Pancreas (tissue), 10 donors: ENCODE measurements at regions not wholly inside any gene's neighbourhood (a gene's known extent, or its start where the extent isn't known, plus 50 kb on each side); places are given as distances from the start of the nearest gene placed in this dataset.

Experiments used
- ATAC-seq, 4 donors: fragments of 200-7000 bp; cut with Tn5 transposase; one replicate each; pipeline versions ENCODE4 v1.8.0 to v1.9.1; 2020; ENCODE audit warnings: mild to moderate bottlenecking in 4 of 4, moderate library complexity in 4 of 4
- DNase-seq, 6 donors: peaks; one replicate each; pipeline ENCODE4 v3.0.0-alpha.2; 2020
- FAIRE-seq: peaks from 2 replicates; lab custom pipeline; 2012; peaks lifted over from hg19 to GRCh38; lab: Jason Lieb, UNC
- H3K27ac ChIP-seq, 4 donors: fragments of 200-600 bp; sonication (generic); 1 replicate in 3 of 4; 2 replicates in 1 of 4; pipeline versions ENCODE4 v1.5.0 to v1.8.0; 2020
- H3K27me3 ChIP-seq, 4 donors: fragments of 200-600 bp; one replicate each; pipeline ENCODE4 v1.8.0; 2021
- H3K36me3 ChIP-seq, 3 donors: fragments of 200-600 bp; sonication (generic) in 1 of 3; one replicate each; pipeline versions ENCODE4 v1.5.0 to v1.8.0; 2020 to 2021
- H3K4me1 ChIP-seq, 3 donors: fragments of 200-600 bp; one replicate each; pipeline ENCODE4 v1.8.0; 2021
- H3K4me3 ChIP-seq, 4 donors: fragments of 200-600 bp; sonication (generic) in 2 of 4; one replicate each; pipeline versions ENCODE4 v1.5.0 to v1.8.0; 2020 to 2021
- H3K9me3 ChIP-seq, 4 donors: fragments of 200-600 bp; one replicate each; pipeline ENCODE4 v1.8.0; 2021
- WGBS, 2 donors: extraction: QIAGEN DNeasy Blood & Tissue Kit; methylation state at CpG; one replicate each; pipeline ENCODE4 v1.1.7; 2013; 5-methylcytosine and 5-hydroxymethylcytosine counted together
- intact Hi-C, 3 donors: fragments of 100-400 bp; cut with DNase I; formaldehyde crosslinking; loops; one replicate each; pipeline versions ENCODE4 v1.11.1 to v1.14.2; 2022
- TF ChIP-seq, protein P1 (sequence below), 4 donors: fragments of 200-600 bp; sonication (generic) in 3 of 4; IDR thresholded peaks; one replicate each; pipeline versions ENCODE4 v1.5.0 to v1.8.0; 2021; ENCODE audit warnings: antibody characterized with exemption in 4 of 4
- donor health status: healthy with polysubstance abuse.
- donor health status: DM: no; HTN: no; CAD: no; lungs with moderate emphysema.
- donor health status: DM: no; HTN: no; CAD: no.
- donor health status: control.
- donor health status: control.
- donor health status: Bipolar disorder and iron deficiency.
- donor health status: DM: yes; HTN: yes; CAD: no.
- donor health status: DM: no; HTN: no; CAD: no.
- donor health status: DM: no; HTN: no; CAD: no.
- donor health status: DM: yes; HTN: yes; CAD: no.

DNA sequence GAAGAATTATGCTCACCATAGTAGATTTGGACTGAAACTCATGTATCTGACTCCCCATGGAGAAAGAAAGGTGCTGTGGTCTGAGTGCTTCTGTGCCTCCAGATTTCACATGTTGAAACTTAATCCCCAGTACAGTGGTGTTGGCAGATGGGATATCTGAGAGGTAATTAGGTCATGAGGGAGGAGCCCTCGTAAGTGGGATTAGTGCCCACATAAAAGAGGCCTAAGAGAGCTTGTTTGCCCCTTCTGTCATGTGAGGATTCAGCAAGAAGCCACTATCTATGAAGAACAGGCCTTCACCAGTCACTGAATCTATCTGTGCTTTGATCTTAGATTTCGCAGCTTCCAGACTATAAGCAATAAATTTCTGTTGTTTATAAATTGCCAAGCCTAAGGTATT, 150.1 kb downstream of the PLPP3 start:
- no peak for FAIRE-seq
- H3K4me3 ChIP-seq, result no peak overlapping the region
- 90 to 91% methylated on average over 2 of the region's 2 CpGs for WGBS, 2 donors
- intact Hi-C loops, result no loop called here
- no peaks in the 10 kb centered on the region for H3K9me3 ChIP-seq
- TF ChIP-seq, protein P1, sequence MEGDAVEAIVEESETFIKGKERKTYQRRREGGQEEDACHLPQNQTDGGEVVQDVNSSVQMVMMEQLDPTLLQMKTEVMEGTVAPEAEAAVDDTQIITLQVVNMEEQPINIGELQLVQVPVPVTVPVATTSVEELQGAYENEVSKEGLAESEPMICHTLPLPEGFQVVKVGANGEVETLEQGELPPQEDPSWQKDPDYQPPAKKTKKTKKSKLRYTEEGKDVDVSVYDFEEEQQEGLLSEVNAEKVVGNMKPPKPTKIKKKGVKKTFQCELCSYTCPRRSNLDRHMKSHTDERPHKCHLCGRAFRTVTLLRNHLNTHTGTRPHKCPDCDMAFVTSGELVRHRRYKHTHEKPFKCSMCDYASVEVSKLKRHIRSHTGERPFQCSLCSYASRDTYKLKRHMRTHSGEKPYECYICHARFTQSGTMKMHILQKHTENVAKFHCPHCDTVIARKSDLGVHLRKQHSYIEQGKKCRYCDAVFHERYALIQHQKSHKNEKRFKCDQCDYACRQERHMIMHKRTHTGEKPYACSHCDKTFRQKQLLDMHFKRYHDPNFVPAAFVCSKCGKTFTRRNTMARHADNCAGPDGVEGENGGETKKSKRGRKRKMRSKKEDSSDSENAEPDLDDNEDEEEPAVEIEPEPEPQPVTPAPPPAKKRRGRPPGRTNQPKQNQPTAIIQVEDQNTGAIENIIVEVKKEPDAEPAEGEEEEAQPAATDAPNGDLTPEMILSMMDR (IDR thresholded peaks at IDR 0.05), result no peak
- no peak overlapping the region for H3K27ac ChIP-seq
- no peaks in the 10 kb centered on the region for H3K36me3 ChIP-seq
- no peak for ATAC-seq
- no peaks in the 10 kb centered on the region for H3K27me3 ChIP-seq
- H3K4me1 ChIP-seq, result no peaks in the 10 kb centered on the region
- no peak for DNase-seq

DNA sequence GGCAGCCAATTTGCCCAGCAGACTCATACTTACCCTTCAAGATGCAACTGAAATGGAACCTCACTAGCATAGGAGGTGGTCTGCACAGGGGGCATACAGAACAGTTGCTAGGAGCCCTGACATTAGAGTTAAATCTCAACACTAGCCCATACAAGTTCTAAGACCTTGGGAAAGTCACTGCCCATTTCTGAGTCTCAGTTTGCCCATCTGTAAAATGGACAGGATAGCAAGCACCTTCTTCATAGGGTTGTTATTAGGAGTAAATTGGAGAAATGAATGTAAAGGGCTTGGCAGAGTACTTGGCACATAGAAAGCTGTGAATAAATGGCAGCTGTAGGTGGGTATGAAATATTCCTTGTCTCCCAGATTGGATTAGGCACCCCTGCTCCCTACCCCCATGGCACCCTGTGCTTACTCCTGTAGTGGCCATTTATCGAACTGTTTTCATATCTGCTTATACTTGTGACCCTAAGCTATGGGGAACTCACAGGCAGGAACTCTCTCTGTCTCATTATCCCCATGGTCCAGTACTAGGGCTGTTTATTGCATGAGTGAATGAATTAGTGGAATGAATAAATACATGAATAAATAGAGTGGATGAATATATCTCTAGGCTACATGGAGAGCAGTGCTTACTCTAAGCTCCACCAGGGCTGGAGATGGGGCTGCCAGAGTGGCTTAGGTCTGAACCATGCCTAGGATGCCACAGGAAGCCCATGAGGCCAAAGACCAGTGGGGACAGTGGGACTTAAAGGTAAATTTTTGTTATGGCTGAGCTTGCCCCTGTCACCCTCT, 152.6 kb downstream of the PLPP3 start:
- H3K36me3 ChIP-seq, result no peaks in the 10 kb centered on the region
- no peak overlapping the region for H3K27ac ChIP-seq
- intact Hi-C loops, result no loop called here
- WGBS, 2 donors, result 65 to 100% methylated on average over 1 of the region's 1 CpG
- TF ChIP-seq, protein P1 (IDR thresholded peaks at IDR 0.05), result no peak
- H3K4me1 ChIP-seq, result no peaks in the 10 kb centered on the region
- FAIRE-seq (no peak), DNase-seq (no peak), ATAC-seq (no peak)
- H3K27me3 ChIP-seq, result no peaks in the 10 kb centered on the region
- no peaks in the 10 kb centered on the region for H3K9me3 ChIP-seq
- H3K4me3 ChIP-seq, result no peak overlapping the region

DNA sequence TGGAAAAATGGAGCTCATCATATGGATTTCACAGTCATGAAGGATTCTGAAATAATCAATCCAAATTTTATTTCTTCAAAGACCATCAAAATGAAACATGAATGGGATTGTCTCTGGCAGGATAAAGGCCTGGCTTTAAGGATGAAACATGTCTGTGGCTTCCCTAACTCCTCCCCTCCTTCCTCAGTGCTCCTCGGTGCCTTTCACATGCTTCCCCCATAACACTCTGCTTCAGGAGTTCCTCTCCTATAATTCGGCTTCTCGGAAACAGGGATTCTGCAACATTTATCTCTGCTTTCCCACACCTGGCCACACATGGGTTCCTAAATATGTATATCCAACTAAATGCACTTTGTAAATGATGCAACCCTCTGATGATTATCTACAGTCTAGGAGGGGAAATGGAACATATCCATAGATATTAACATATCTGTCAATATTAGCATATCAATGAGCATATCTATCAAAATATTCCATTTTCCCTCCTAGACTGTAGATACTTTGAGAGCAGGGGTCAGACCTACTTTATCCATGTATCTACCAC, 153.8 kb downstream of the PLPP3 start:
- intact Hi-C loops, result no loop called here
- no peaks in the 10 kb centered on the region for H3K4me1 ChIP-seq
- FAIRE-seq (no peak), DNase-seq (no peak), ATAC-seq (peak in 1 of 4 donors; percentile 39)
- TF ChIP-seq, protein P1 (IDR thresholded peaks at IDR 0.05), result no peak
- H3K27me3 ChIP-seq, result no peaks in the 10 kb centered on the region
- H3K9me3 ChIP-seq, result no peaks in the 10 kb centered on the region
- 91 to 95% methylated on average over 3 of the region's 3 CpGs for WGBS, 2 donors
- no peak overlapping the region for H3K27ac ChIP-seq
- H3K4me3 ChIP-seq, result no peak overlapping the region
- H3K36me3 ChIP-seq, result no peaks in the 10 kb centered on the region

DNA sequence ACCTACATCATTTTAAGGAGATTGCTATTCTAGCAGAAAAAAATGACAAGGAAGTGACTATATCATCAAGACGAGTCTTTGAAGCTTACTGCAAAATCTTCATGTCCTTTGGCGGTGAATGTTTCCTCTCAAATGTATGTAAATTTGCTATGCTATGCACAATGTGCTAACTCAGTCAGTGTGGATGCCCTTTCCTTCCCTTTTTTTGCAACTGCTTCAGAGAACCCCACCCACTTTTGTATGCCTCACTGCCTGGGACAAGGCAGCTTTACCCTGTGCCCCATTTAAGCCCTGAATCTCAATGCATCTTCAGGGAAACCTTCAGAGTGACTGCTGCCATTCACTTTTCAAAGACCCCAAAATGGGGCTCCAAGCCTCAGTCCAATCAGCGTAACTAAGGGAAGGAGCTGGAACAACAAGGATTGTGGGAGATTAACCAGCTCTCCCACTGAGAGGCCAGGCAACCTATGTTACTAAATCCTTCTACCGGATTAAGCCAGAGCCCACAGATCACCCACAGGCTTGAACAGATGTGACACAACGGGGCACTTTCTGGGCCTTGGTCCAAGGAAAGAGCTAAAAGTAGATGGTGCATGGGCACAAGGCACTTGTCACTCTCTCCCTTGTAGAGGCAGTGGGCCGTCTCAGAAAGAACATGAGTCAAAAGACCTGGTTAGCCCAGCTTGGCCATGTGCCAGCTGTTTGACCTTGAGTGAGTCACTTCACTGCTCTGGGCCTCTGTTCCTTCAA, 154.4 kb downstream of the PLPP3 start:
- H3K4me3 ChIP-seq, result no peak overlapping the region
- peak; percentile 24 to 75 (median 56) for ATAC-seq
- intact Hi-C loops, result no loop called here
- no peaks in the 10 kb centered on the region for H3K27me3 ChIP-seq
- TF ChIP-seq, protein P1 (IDR thresholded peaks at IDR 0.05), result no peak
- H3K36me3 ChIP-seq, result no peaks in the 10 kb centered on the region
- H3K4me1 ChIP-seq, result no peaks in the 10 kb centered on the region
- no peak for FAIRE-seq
- no peak overlapping the region for H3K27ac ChIP-seq
- no peaks in the 10 kb centered on the region for H3K9me3 ChIP-seq
- 71 to 85% methylated on average over 6 of the region's 6 CpGs for WGBS, 2 donors
- DNase-seq, result peak in 5 of 6 donors; percentile 47 to 75 (median 59)
